Testis (tissue), 2 donors: ENCODE measurements at regions not wholly inside any gene's neighbourhood (a gene's known extent, or its start where the extent isn't known, plus 50 kb on each side); places are given as distances from the start of the nearest gene placed in this dataset.

ENCODE experiments used
- POLR2A ChIP-seq: fragments of 450-650 bp; IDR thresholded peaks from one replicate; pipeline ENCODE4 v1.6.1; 2017; ENCODE audit warnings: antibody characterized with exemption, mild to moderate bottlenecking, moderate library complexity
- TF ChIP-seq, protein P1 (sequence below), 3 experiments: fragments of 450-650 bp in 2 of 3; fragments of 200-600 bp in 1 of 3; sonication (generic) in 1 of 3; IDR thresholded peaks; one replicate each; pipeline ENCODE4 v1.5.1; 2016 to 2019; ENCODE audit warnings: antibody characterized with exemption in 3 of 3, mild to moderate bottlenecking in 2 of 3, moderate library complexity in 1 of 3

DNA sequence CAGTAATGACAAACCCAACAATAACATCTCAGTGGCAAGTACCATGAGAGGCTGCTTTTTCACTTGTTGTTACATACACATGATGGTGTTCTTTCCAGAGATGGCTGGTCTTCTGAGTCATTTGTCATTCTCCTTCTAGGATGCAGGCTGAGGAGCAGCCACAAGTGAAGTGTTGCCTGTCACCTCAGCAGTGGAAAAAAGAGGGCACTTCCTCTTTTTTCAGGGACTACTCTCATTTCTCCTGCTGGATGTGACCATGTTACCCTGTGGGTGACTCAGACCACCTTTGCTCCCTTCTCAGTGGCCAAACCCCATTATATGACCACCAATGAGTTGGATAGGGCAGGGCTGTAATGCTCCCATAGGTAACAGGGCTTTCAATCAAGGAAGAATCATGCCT is 587.0 kb upstream of the ADAMTS16 start:
- TF ChIP-seq POLR2A = no peak
- TF ChIP-seq, protein P1, sequence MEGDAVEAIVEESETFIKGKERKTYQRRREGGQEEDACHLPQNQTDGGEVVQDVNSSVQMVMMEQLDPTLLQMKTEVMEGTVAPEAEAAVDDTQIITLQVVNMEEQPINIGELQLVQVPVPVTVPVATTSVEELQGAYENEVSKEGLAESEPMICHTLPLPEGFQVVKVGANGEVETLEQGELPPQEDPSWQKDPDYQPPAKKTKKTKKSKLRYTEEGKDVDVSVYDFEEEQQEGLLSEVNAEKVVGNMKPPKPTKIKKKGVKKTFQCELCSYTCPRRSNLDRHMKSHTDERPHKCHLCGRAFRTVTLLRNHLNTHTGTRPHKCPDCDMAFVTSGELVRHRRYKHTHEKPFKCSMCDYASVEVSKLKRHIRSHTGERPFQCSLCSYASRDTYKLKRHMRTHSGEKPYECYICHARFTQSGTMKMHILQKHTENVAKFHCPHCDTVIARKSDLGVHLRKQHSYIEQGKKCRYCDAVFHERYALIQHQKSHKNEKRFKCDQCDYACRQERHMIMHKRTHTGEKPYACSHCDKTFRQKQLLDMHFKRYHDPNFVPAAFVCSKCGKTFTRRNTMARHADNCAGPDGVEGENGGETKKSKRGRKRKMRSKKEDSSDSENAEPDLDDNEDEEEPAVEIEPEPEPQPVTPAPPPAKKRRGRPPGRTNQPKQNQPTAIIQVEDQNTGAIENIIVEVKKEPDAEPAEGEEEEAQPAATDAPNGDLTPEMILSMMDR (IDR thresholded peaks at IDR 0.05) = no peak
